Skin epidermis (tissue), 12 donors: ENCODE measurements at regions not wholly inside any gene's neighbourhood (a gene's known extent, or its start where the extent isn't known, plus 50 kb on each side); places are given as distances from the start of the nearest gene placed in this dataset.

Source experiments
- H3K27ac ChIP-seq, 21 experiments: fragments of 200-600 bp; sonication (generic) in 11 of 21; one replicate each; pipeline ENCODE4 v1.5.0; 2020; ENCODE audit warnings: mild to moderate bottlenecking in 3 of 21, inconsistent platforms in 2 of 21, moderate library complexity in 2 of 21
- H3K4me3 ChIP-seq, 7 experiments: fragments of 200-600 bp; sonication (generic) in 2 of 7; one replicate each; pipeline ENCODE4 v1.5.0; 2020; ENCODE audit warnings: inconsistent platforms in 2 of 7, mild to moderate bottlenecking in 2 of 7, moderate library complexity in 1 of 7

DNA sequence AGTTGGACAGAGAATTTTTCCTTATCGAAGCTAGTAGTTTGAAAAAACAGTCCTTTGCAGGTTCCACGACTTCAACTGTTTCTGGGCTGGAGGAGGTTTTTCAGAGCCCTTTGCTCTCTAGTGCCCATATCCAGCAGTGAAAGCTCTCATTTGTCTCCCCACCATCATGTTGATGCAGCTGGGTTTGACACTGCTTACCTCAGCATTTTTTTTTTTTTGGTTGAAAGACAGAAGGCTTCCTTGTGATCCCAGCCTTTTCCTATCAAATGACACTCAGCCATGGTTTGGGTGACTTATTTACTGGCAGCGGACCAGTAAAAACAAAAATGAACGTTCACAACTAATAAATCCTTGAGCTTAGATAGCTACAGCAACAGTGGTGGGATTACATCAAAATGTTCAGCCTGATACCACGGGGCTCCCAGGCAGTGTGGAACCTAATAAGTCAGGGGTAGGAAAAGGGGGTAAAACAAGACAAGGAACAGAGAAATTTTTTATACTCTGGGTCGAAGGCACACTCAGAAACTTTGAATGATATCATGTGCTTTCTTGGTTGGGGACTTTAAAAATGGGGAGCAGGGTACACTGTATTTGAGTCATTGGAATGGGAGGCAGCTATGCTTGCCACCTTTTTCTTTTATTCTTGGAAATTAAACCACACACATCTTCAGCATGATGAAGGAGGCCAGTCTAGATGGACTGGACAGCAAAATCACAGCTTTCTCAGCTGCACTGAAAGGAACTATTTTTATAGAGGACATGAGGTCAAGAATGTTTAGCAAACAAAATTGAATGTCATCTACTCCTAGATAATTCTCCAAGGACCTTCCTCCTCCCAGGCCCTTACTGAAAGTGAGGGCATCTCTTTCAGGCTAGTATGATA is 308.9 kb upstream of the MPDZ start:
- Histone ChIP-seq H3K4me3 (no peak overlapping the region), H3K27ac (peak overlapping the region in 1 of 21 experiments; percentile 5)

DNA sequence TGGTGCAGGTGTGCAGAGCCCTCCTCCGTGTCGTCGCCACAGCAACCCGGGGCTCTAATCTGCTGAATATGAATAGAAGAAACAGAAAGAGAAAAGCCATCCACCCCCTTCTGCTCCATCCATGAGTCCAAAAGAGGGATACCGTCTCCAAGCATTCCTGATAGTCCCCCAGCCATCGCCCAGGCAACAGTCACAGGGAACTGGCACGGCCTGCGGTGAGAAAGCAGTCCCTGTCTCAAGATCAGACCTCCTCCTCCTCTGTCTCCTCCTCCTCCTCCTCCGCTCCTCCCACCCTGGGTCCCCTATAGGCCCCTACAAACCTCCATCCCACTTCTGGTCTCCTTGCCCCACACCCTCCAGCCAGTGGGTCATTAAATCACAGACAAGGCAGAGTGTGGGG is 308.1 kb upstream of the MPDZ start:
- no peak overlapping the region for H3K4me3 ChIP-seq
- peak overlapping the region in 5 of 21 experiments; percentile 5 to 79 (median 9) for H3K27ac ChIP-seq

DNA sequence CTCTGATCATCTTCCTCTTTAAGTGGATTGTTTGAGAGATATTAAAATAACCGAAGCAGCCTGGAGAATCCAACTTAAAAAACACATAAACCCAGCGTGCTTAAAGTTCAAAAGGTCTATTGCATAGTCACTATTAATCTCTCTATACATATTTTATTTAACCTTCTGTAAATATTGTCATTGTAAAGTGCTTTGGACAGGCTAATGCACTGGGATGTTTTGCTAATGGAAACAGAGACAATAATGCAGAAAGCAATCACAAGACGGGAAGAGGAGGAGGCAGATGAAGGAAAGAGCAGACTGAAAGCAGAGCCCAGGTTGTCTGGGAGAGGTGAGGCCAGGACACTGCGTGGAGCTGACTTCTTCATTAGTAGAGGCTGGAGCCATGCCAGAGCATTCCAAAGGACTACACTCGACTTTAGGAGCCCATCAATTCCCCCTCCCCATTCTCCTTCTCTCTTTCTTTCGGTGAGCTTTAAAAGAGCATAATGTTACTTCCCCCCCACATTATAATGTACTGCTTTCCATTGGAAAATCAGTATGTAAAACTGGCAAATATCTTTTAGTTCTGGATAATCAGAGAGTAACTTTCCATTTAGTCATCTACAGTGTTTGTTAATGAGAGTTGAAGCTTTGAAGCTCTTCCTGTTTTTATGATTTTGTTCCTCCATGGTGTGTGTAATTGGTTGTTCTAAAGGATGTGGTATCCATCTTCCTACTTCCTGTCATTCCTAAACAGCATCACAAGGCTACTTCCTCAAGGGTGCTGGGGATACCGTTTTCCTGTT is 307.3 kb upstream of the MPDZ start:
- H3K27ac ChIP-seq = peak overlapping the region in 8 of 21 experiments; percentile 6 to 79 (median 31)
- H3K4me3 ChIP-seq = no peak overlapping the region

DNA sequence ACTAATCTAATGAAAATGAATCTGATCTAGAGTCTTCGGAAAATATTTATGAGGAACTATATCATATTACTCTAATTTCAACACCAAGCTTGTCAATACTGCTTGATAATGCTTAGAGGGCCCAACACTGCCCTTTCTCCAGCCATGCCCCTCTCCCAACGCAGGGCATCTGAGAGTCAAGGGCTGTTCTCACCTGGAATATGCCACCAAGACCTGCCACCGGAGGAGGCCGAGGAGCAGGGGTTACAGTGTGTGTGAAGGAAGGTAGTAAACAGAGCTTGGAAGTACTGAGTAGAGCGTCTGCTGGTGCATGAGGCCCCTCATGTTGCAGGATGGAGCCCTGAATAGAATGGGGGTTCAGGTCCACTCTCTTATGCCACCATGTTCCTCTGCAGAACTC is 301.3 kb upstream of the MPDZ start:
- H3K4me3 ChIP-seq = no peak overlapping the region
- no peak overlapping the region for H3K27ac ChIP-seq

DNA sequence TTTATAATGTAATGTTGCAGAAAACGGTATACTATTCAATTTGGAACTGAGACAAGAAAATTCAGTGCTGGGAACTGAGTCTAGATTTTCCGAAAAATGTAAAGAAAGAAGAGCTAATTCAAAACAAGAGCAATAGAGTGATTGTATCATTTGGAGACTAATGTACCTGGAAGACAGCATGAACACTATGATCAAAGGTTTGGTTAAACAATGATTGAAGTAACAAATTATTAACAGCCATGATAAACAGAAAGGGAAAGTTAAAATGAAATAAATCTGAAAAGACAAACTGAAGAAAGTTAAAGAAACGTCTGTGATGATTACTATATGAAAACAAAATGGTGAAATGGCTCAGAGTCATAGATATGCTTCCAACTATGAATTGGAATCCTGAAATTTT is 300.6 kb upstream of the MPDZ start:
- no peak overlapping the region for H3K4me3 ChIP-seq
- no peak overlapping the region for H3K27ac ChIP-seq

DNA sequence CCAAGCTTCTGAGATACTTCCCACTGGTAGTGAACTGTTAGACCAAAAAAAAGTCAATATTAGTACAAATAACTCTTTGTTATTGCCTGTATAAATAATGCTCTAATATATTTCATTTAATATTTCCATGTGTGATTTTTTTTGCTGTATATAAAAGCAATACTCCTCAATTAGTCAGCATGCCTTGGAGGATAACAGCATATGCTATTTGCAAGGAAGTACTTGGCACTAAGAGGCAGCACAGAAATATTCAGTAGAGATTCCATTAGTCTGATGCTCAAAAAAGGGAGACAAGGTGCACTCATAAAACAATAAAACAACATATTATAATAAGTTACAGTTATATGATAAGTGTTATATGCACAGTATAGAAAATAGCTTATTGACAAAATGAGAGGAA is 296.6 kb upstream of the MPDZ start:
- H3K4me3 ChIP-seq = no peak overlapping the region

DNA sequence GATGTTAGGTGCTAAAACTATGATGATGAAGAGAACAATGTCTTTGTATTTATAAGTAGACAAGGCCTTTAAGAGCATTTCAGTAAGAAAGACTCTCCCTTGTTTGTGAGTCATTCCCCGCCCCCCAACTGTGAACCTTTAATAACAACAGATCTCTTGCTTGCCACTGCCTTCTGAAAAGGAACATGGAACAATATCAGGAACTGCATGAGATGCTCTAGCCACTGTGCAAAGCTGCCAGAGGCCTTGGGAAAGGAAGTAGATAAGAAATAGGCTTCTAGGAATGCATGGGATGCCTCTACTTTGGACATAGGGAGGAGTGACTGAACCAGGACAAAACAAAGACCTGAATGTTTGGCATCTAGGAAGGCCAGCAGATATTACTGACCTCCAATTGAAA is 296.1 kb upstream of the MPDZ start:
- H3K27ac ChIP-seq = no peak overlapping the region
- no peak overlapping the region for H3K4me3 ChIP-seq

More for the DNA sequence above, 296.6 kb upstream of the MPDZ start:
- no peak overlapping the region for H3K27ac ChIP-seq

DNA sequence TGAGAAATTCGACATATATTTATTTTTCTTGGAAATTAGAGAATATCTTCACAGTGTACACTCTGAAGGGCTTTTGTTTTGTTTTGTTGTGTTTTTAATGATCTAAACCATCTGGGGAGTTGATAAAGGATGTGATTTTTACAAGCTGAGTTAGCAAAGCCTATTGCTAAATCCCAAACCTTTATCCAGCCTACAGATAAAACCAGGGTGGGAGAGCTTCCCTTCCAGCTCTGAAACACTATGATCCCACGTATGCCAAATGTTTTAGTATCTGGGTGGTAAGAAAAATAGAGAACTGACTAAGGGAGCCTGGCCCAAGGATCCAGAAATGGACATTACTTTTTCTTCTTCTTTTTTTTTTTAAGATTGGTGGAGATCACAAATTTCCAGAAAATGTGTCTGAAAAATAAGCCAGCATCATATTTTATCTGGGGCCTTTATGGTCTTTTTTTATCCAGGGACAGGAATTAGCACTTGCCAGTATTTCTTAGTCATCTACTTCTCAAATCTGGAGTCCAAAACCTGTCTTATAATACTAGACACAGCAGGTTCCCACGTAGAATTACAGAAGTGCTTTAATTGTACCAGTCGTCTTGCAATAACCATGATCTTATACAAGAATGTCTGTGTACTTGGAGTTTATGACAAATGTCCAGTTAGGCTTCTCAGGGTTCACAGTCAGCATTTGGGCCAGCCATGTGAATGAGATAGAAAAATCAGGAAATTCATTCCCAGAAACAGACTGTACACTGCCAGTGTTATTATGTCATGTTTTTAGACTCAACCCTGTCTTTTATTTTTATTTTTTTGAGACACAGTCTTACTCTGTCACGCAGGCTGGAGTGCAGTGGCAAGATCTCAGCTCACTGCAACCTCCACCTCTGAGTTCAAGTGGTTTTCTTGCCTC is 290.8 kb upstream of the MPDZ start:
- Histone ChIP-seq H3K27ac (peak overlapping the region in 9 of 21 experiments; percentile 4 to 80 (median 28)), H3K4me3 (no peak overlapping the region)

DNA sequence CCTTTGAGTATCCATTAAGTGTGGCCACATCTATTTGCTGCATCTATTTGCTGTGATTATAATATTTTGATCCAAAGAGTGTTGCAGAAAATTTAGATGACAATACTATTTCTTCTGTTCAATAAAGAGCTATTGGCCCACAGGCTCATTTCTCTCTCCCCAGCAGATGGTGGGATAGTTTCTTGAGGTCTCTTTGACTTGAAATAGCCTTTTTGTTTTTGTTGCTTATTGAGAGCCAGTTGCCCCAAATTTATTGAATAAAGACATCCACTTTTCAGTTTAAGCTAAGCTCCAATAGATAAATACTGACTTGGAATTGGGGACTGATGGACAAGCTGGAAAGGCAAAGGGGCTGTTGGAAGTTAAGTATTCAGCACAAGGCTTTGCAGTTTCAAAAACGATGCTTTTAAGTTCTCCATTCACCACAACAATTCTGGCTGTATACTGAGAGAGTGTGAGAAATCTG is 290.1 kb upstream of the MPDZ start:
- Histone ChIP-seq H3K4me3 (no peak overlapping the region), H3K27ac (peak overlapping the region in 8 of 21 experiments; percentile 1 to 80 (median 50))

DNA sequence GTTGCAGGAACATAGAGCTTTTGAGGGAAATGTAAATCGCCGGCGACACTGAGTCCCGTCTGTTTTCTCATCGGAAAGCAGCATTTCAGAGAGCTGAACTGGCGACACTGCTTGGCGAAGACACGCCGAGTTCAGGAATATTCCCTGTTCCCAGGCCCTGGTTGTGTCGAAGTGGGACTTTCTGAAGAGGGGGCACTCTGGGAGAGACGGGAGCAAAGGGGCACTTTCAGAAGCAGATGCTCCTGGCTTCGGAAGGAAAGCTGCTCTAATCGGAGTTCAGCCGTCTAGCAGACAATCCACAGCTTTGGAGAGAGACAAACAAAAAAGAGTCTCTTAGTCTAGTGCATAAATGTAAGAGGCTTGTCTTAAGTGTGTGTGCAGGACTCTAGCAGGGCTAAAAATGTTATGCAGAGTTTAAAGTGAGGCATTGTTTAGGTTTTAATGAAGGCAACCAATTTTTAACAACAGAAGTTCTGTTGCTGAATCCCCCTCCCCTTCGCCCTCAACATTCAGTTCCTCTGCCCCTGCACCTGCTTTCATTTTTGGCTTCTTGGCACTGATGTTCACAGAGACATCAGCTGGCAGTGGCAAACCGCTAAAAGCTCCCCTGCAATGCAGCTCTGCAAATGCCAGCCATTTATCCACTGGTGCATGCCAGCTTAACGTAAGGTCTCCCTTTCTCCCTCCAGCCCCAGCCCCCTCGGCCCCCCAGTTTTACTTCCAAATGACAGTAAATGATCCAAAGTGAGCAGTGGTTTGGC is 289.5 kb upstream of the MPDZ start:
- Histone ChIP-seq H3K4me3 (no peak overlapping the region), H3K27ac (peak overlapping the region in 18 of 21 experiments; percentile 12 to 81 (median 50))

DNA sequence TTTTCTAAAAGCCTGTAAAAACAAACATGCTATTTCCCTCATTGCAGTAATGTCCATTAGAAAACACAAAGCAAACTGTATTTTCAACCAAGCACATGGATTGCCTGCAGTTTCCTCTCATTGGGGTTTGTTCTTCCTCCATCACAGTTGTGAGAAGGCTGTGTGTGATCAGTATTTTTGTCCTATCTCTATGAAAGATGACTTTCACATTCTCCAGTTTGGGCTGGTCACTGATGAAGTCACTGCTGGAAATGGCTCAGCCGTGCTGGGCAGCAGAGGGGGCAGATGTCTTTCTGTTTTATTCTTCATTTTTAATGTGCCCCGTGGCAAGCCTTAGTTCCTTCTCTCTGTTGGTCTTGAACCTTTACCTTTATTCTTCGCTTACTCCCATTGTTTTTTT is 288.9 kb upstream of the MPDZ start:
- H3K4me3 ChIP-seq = no peak overlapping the region
- peak overlapping the region in 17 of 21 experiments; percentile 12 to 81 (median 54) for H3K27ac ChIP-seq

DNA sequence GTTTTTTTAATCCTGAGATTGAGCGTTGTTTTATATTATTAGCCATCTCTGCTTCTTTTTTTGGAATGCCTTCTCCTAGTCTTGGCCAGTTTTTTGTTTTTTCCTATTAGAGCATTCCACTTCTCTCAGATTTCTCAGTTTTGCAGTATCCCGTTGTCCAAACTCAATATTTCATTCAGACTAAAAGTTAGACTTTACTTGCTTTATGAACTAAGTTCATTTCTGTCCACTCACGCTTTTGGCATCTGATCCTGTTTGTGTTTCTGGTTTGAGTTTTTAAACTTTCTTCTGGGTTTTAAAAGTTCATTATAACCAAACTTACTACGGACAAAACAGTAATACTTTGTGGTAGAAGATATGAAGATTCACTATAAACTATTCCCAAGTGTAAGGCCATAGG is 288.3 kb upstream of the MPDZ start:
- H3K4me3 ChIP-seq = no peak overlapping the region
- peak overlapping the region in 8 of 21 experiments; percentile 12 to 81 (median 72) for H3K27ac ChIP-seq

DNA sequence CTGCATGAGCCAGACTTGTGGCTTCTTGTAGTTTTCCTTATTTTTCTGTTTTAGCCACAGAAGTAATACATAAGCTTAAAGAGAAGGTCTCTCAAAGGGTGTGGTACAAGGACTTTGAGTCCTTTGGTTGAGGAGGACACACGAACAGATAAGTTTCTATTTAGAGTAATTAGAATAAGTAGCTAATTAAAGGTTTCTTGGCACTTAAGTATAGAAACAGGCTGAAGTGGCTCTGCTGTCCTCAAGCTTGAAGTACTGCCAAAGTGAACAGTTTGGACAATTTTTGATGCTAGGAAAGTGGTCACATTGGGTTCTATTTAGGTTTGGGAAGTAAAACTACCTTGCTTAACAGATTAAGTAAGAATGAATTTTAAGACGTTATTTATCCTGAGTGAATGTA is 278.3 kb upstream of the MPDZ start:
- H3K27ac ChIP-seq = no peak overlapping the region
- H3K4me3 ChIP-seq = no peak overlapping the region

DNA sequence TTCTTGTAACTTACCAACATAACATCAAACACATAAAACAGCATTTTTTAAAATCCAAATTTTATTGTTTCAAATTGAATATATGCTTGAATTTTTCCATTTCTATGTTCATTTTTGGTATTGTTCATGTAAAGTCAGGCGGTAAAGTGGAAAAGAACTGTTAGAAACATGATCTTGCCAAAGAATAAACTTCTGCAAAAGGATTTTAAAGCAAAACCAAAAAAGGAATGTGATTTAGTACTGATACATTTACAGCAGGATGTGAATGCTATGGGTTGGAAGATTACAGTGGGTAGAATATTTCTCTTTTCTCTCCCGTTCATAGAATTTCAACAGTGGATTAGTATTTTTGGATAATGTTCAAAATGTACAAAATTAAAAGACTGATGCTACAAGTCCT is 277.2 kb upstream of the MPDZ start:
- Histone ChIP-seq H3K27ac (no peak overlapping the region), H3K4me3 (no peak overlapping the region)

DNA sequence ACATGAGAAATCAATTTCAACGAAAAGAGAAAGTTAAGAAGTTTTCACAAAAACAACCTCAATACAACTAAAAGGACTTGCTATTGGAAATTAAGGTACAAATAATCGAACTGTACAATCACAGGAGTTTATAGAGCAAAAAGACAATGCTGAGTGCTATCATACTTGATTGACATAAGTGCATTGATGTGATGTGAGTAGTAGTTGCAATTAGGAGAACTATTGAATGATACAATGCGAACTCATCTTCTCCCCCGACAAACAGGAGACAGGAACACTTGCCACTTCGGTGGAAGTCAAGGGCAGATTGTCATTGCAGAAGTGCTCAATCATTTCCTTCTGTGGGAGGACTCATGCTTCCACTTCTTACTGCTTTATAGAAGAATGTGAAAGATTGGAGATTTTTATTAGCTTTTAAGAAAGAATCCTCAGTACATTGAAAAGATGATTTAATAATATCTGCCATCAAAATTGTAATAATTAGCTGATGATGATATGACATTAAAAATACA is 276.6 kb upstream of the MPDZ start:
- Histone ChIP-seq H3K4me3 (no peak overlapping the region), H3K27ac (no peak overlapping the region)

DNA sequence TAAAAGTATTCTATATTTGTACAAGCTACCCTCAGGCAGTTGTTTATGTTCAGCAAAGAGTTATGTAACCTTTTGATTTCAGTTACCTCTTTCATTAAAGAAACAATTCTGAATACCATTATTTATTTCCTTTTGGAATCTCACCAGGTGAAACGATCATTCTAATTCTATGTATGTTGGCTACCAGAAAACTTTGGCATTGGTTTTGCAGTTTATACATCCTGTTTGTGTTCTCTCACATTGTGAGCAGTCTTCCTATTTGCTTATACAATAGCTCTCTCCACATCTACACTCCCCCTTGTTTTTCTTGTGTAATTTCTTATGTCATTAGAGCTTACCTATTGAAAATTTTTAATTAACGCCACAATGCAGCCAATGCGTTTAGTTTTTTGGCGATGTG is 276.0 kb upstream of the MPDZ start:
- Histone ChIP-seq H3K4me3 (no peak overlapping the region), H3K27ac (no peak overlapping the region)

DNA sequence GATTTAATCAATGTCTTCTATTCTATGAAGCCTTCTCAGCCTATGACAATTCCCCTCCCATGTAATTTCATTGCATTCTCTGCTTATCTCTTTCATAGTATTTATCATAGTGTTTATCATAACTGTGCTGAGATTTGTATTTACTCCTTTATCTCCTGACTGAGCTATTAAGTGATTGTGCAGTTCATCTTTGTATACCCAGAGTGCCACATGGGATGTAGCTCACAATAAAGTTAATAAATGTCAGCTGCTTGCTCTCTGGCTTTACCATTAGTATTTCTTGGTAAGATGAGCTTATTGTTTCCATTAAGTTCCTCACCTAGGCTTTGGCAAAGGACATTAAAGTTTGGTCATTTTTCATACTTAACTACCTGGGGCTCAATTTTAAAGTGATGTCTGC is 275.1 kb upstream of the MPDZ start:
- Histone ChIP-seq H3K4me3 (no peak overlapping the region), H3K27ac (peak overlapping the region in 1 of 21 experiments; percentile 8)

DNA sequence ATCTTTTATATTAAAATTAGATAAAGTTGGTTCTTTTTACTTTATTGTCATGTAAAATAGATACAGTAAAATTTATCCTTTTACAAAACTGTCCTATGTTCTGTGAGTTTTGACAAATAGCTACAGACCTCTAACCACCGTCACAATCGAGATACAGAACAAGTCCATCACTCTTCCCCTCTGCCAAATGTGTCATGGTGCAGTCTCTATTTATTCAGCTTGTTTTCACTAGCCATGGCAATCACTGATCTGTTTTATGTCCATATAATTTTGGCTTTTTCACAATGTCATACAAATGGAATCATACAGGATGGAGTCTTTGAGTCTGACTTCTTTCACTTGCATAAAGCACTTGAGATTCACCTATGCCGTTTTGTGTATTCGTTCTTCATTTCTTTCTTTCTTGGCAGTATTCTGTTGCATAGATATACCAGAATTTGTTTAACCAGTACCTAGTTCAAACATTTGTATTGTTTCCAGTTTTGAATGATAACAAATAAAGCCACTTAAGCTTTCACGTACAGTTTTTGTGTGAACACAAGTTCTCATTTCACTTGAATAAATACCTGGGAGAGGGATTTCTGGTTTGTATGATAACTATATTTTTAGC is 273.2 kb upstream of the MPDZ start:
- H3K27ac ChIP-seq = no peak overlapping the region
- H3K4me3 ChIP-seq = no peak overlapping the region
